HFFc6 (cell line): ENCODE measurements at regions not wholly inside any gene's neighbourhood (a gene's known extent, or its start where the extent isn't known, plus 50 kb on each side); places are given as distances from the start of the nearest gene placed in this dataset.

Source experiments
- DNase-seq: peaks from one replicate; pipeline ENCODE4 v3.0.0-alpha.2; 2018
- H3K27ac Mint-ChIP-seq: 2 replicates; pipeline ENCODE4 v1.8.0; 2020; ENCODE audit warnings: mild to moderate bottlenecking, mixed read lengths
- H3K27me3 Mint-ChIP-seq: 2 replicates; pipeline ENCODE4 v1.8.0; 2021; ENCODE audit warnings: mild to moderate bottlenecking, moderate library complexity, mixed read lengths; ENCODE audit not compliant: insufficient read depth
- H3K36me3 Mint-ChIP-seq: 2 replicates; pipeline ENCODE4 v1.8.0; 2021; ENCODE audit warnings: low read depth, mixed read lengths
- H3K4me1 Mint-ChIP-seq: 2 replicates; pipeline ENCODE4 v1.8.0; 2020; ENCODE audit warnings: low read depth, mixed read lengths
- H3K4me3 Mint-ChIP-seq: 2 replicates; pipeline ENCODE4 v1.8.0; 2020; ENCODE audit warnings: mild to moderate bottlenecking, moderate library complexity, mixed read lengths
- H3K9me3 Mint-ChIP-seq: 2 replicates; pipeline ENCODE4 v1.8.0; 2020; ENCODE audit warnings: mild to moderate bottlenecking, mixed read lengths
- CTCF ChIP-seq: fragments of 200-600 bp; sonication (generic); IDR thresholded peaks from 2 replicates; pipeline ENCODE4 v1.5.0; 2021; ENCODE audit warnings: antibody characterized with exemption, mild to moderate bottlenecking

- no peak for DNase-seq
- no peaks in the 10 kb centered on the region for H3K4me1 Mint-ChIP-seq
- TF ChIP-seq CTCF: no peak
- H3K4me3 Mint-ChIP-seq: no peak overlapping the region
- no peak overlapping the region for H3K27ac Mint-ChIP-seq
- H3K9me3 Mint-ChIP-seq: no peaks in the 10 kb centered on the region
- peaks cover 6% of the 10 kb centered on the region; the same call in 1 of the 2 replicates for H3K27me3 Mint-ChIP-seq
- no peaks in the 10 kb centered on the region for H3K36me3 Mint-ChIP-seq
These were observed 64.7 kb upstream of the CCDC39 start for GRCh38 chr3:180743813-180744590.

GRCh38 chr3:180747805-180748361, 68.6 kb upstream of the CCDC39 start:
- Mint-ChIP-seq H3K27ac (no peak overlapping the region), H3K4me3 (no peak overlapping the region), H3K36me3 (no peaks in the 10 kb centered on the region), H3K27me3 (peaks cover 3% of the 10 kb centered on the region; the same call in 1 of the 2 replicates), H3K4me1 (no peaks in the 10 kb centered on the region), H3K9me3 (no peaks in the 10 kb centered on the region; the same call in 1 of the 2 replicates)
- no peak for TF ChIP-seq CTCF
- no peak for DNase-seq

GRCh38 chr3:180749322-180749721, 70.0 kb upstream of the CCDC39 start:
- Mint-ChIP-seq H3K4me3 (no peak overlapping the region), H3K27ac (no peak overlapping the region), H3K4me1 (no peaks in the 10 kb centered on the region), H3K36me3 (no peaks in the 10 kb centered on the region), H3K27me3 (no peaks in the 10 kb centered on the region; the same call in 1 of the 2 replicates), H3K9me3 (no peaks in the 10 kb centered on the region; the same call in 1 of the 2 replicates)
- TF ChIP-seq CTCF: no peak
- no peak for DNase-seq

GRCh38 chr3:180749796-180750195, 70.5 kb upstream of the CCDC39 start:
- Mint-ChIP-seq H3K4me1 (no peaks in the 10 kb centered on the region), H3K36me3 (no peaks in the 10 kb centered on the region), H3K27ac (no peak overlapping the region), H3K4me3 (no peak overlapping the region), H3K9me3 (no peaks in the 10 kb centered on the region; the same call in 1 of the 2 replicates), H3K27me3 (no peaks in the 10 kb centered on the region)
- no peak for DNase-seq
- TF ChIP-seq CTCF: no peak

GRCh38 chr3:180755556-180755955, 76.3 kb upstream of the CCDC39 start:
- no peaks in the 10 kb centered on the region for H3K36me3 Mint-ChIP-seq

More at GRCh38 chr3:180755556-180755955, 76.3 kb upstream of the CCDC39 start:
- TF ChIP-seq CTCF: no peak
- Mint-ChIP-seq H3K9me3 (no peaks in the 10 kb centered on the region; the same call in 1 of the 2 replicates), H3K27me3 (no peaks in the 10 kb centered on the region), H3K4me3 (no peak overlapping the region), H3K4me1 (no peaks in the 10 kb centered on the region), H3K27ac (no peak overlapping the region)
- no peak for DNase-seq
